GM12878 (cell line): ENCODE measurements at regions not wholly inside any gene's neighbourhood (a gene's known extent, or its start where the extent isn't known, plus 50 kb on each side); places are given as distances from the start of the nearest gene placed in this dataset.

ENCODE experiments used
- ATAC-seq: fragments of 200-7000 bp; cut with Tn5 transposase; 3 replicates; pipeline ENCODE4 v1.9.1; 2020; ENCODE audit warnings: mild to moderate bottlenecking, moderate library complexity
- BruUV-seq: library from RNA; stranded (reverse); fragments of 400-500 nt; replicated peaks from 2 replicates; lab custom pipeline; 2021; lab: Mats Ljungman, UMichigan
- CTCF ChIA-PET: fragments of 300-600 bp; sonication (Branson Sonifier 250); formaldehyde crosslinking; extraction: SDS; loops from one replicate; lab custom pipeline; 2021; ENCODE audit warnings: inconsistent platforms; lab: Yijun Ruan, JAX
- POLR2A ChIA-PET: fragments of 350-600 bp; formaldehyde crosslinking; extraction: SDS; loops from one replicate; lab custom pipeline; 2021; ENCODE audit warnings: inconsistent platforms; lab: Charles Lee
- RAD21 ChIA-PET: fragments of 300-600 bp; sonication (Branson Sonifier 250); formaldehyde crosslinking; loops from one replicate; lab custom pipeline; 2023; ENCODE audit warnings: antibody characterized with exemption; ENCODE audit not compliant: unreplicated experiment; lab: Charles Lee
- SMC1A ChIA-PET: fragments of 300-600 bp; sonication (Branson Sonifier 250); formaldehyde crosslinking; loops from one replicate; lab custom pipeline; 2023; ENCODE audit not compliant: unreplicated experiment, uncharacterized antibody; lab: Charles Lee
- DNase-seq: peaks from one replicate; pipeline ENCODE4 v3.0.0-alpha.2; 2011; ENCODE audit warnings: low read depth, low spot score
- FAIRE-seq: peaks from 3 replicates; lab custom pipeline; 2011; peaks lifted over from hg19 to GRCh38; lab: Jason Lieb, UNC
- H2AFZ ChIP-seq: 2 replicates; pipeline ENCODE4 v1.6.0; 2011; ENCODE audit warnings: low read depth, low read length, control low read depth; ENCODE audit not compliant: control insufficient read depth
- H3K27ac ChIP-seq: 2 replicates; pipeline ENCODE4 v1.5.1; 2011; ENCODE audit warnings: control low read depth; ENCODE audit not compliant: control insufficient read depth, insufficient read depth
- H3K27me3 ChIP-seq, 2 experiments: replicated peaks in 1 of 2; 2 replicates each; pipeline versions ENCODE4 v1.6.0 to v1.6.1; 2011; ENCODE audit warnings: low read length in 1 of 2; ENCODE audit not compliant: control insufficient read depth in 2 of 2, insufficient read depth in 2 of 2
- H3K36me3 ChIP-seq, 2 experiments: 2 replicates each; pipeline ENCODE4 v1.5.1; 2011; ENCODE audit warnings: low read length in 1 of 2; ENCODE audit not compliant: control insufficient read depth in 2 of 2, insufficient read depth in 2 of 2
- H3K4me1 ChIP-seq: 2 replicates; pipeline ENCODE4 v1.6.1; 2011; ENCODE audit warnings: mild to moderate bottlenecking, low read length, moderate library complexity, mixed read lengths; ENCODE audit not compliant: control insufficient read depth, insufficient read depth
- H3K4me2 ChIP-seq: 2 replicates; pipeline ENCODE4 v1.6.0; 2011; ENCODE audit warnings: control low read depth; ENCODE audit not compliant: control insufficient read depth, insufficient read depth
- H3K4me3 ChIP-seq: fragments of 200-600 bp; sonication (generic); 2 replicates; pipeline ENCODE4 v1.5.1; 2016
- H3K79me2 ChIP-seq: 2 replicates; pipeline ENCODE4 v1.6.0; 2011; ENCODE audit warnings: low read length; ENCODE audit not compliant: control insufficient read depth, insufficient read depth
- H3K9ac ChIP-seq: 2 replicates; pipeline ENCODE4 v1.8.0; 2011; ENCODE audit warnings: low read length, control low read depth, mixed read lengths; ENCODE audit not compliant: control insufficient read depth, insufficient read depth
- H3K9me3 ChIP-seq: replicated peaks from 3 replicates; pipeline ENCODE4 v1.5.1; 2011; ENCODE audit warnings: mild to moderate bottlenecking, low read length; ENCODE audit not compliant: control insufficient read depth, insufficient read depth
- H4K20me1 ChIP-seq: 2 replicates; pipeline ENCODE4 v1.6.0; 2011; ENCODE audit not compliant: control insufficient read depth, insufficient read depth
- CREB1 ChIP-seq: IDR thresholded peaks from 2 replicates; pipeline ENCODE4 v1.6.1; 2012; ENCODE audit warnings: low read depth, mild to moderate bottlenecking, inconsistent platforms
- E2F4 ChIP-seq: IDR thresholded peaks from 2 replicates; pipeline ENCODE4 v1.6.1; 2012; ENCODE audit warnings: low read depth, low read length, improper control_type of control experiment
- HSF1 ChIP-seq: fragments of 150-350 bp; IDR thresholded peaks from 2 replicates; pipeline ENCODE4 v1.6.1; 2014; ENCODE audit warnings: mild to moderate bottlenecking, low read depth, low read length
- SMC3 ChIP-seq: IDR thresholded peaks from 2 replicates; pipeline ENCODE4 v1.6.1; 2011; ENCODE audit warnings: low read length, improper control_type of control experiment, borderline replicate concordance
- ZNF24 ChIP-seq: fragments of 450-650 bp; IDR thresholded peaks from 2 replicates; pipeline ENCODE4 v1.6.1; 2017; ENCODE audit warnings: antibody characterized with exemption, mild to moderate bottlenecking
- WGBS: methylation state at CpG from one replicate; pipeline ENCODE4 v1.1.6; 2016; ENCODE audit warnings: low lambda C conversion rate; ENCODE audit not compliant: insufficient replicate concordance, insufficient coverage; ENCODE audit errors: missing lambda C conversion rate; 5-methylcytosine and 5-hydroxymethylcytosine counted together
- in situ Hi-C: fragments of 300-500 bp; cut with MboI; formaldehyde crosslinking; loops from 9 replicates; pipeline ENCODE4 v1.14.3; 2018; ENCODE audit warnings: mixed read lengths
- intact Hi-C: fragments of 100-400 bp; cut with micrococcal nuclease; formaldehyde crosslinking; loops from one replicate; pipeline ENCODE4 v1.14.2; 2022; ENCODE audit not compliant: unreplicated experiment

DNA sequence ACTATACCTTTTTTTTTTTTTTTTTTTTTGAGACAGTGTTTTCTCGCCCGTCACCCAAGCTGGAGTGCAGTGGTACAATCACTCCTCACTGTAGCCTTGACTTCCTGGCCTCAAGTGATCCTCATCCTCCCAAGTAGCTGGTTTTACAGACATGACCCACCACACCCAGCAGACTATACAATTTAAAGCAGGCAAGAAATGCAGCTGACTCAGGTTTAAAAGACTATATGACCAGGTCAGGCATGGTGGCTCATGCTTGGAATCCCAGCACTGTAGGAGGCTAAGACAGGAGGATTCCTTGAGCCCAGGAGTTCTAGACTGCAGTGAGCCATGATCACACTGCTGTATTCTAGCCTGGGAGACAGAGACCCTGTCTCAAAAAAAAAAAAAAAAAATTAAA lies 89.5 kb upstream of the AUTS2 start (continued):
- no peak for TF ChIP-seq HSF1
- TF ChIP-seq CREB1 = no peak
- no peak for TF ChIP-seq ZNF24
- no peak for TF ChIP-seq SMC3

- H4K20me1 ChIP-seq = no peaks in the 10 kb centered on the region
- in situ Hi-C loops (no loop called here), intact Hi-C loops (no loop called here)
- H3K36me3 ChIP-seq = no peaks in the 10 kb centered on the region
- H3K9me3 ChIP-seq = no peaks in the 10 kb centered on the region
- no peak overlapping the region for H3K4me3 ChIP-seq
- no peak for ATAC-seq
- ChIA-PET CTCF (no interaction called here), RAD21 (no interaction called here), SMC1A (interaction anchor here (1.0 kb wide), 1 partner anchor 14 kb away, joined by 3 read pairs; no protein-coding TSS in a partner anchor), POLR2A (interaction anchor here (0.6 kb wide), 1 partner anchor 16 kb away, joined by 3 read pairs; no protein-coding TSS in a partner anchor)
- H2AFZ ChIP-seq = no peak overlapping the region
- WGBS = 25% methylated on average over 4 of the region's 4 CpGs
- TF ChIP-seq E2F4 = no peak
- H3K79me2 ChIP-seq = no peaks in the 10 kb centered on the region
- no TSS peak for BruUV-seq
- no peak overlapping the region for H3K27ac ChIP-seq
- no peak for DNase-seq
- H3K4me1 ChIP-seq = no peaks in the 10 kb centered on the region
- no peak overlapping the region for H3K9ac ChIP-seq
- H3K4me2 ChIP-seq = no peak overlapping the region
- no peaks in the 10 kb centered on the region for H3K27me3 ChIP-seq
- FAIRE-seq = no peak
Observed at GRCh38 chr7:69510114-69510513, 88.2 kb upstream of the AUTS2 start.
